ENCODE measurements at regions not wholly inside any gene's neighbourhood (a gene's known extent, or its start where the extent isn't known, plus 50 kb on each side); places are given as distances from the start of the nearest gene placed in this dataset.

DNA sequence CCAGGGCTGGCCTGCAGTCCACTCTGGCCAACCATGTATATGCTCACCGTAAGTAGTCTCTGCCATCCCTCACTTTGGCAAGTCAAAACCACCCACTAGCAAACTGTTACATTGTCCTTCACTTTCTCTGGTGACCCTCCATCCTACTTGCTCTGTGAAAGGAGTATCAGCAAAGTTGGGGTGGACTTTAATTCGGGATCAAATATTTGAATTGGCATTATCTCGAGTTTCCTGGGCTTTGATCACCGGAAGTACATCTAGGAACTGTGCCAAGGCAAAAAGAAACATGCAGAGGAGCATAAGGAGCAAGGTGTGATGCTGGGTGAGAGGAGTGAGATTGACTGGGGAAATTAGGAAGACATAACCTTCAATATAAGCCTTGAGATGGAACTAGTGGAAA is 188.9 kb upstream of the P2RY1 start (continued):
- TF ChIP-seq YY1 (IDR thresholded peaks at IDR 0.05; ENCODE audit: extremely low read depth, insufficient replicate concordance, low read depth, low read length) (no peak), JUND (IDR thresholded peaks at IDR 0.05) (no peak)

DNA sequence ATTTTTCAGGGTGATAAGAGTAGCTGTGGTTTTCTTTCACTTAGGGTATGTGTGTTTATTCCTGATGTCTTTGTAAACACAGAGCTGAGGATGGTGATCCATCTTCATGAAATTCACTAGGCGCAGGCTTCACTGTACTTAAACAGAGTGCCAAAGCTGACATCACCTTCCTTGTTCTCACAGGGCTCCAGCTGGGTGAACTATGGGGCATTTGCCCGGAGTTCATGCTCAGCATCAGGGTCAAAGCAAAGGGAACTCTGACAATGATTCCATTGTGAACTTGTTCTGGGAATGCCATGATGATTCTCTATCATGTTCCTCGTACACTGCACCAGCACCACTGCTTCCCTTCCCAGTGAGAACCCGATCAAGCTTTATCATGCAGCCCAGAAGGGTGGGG is 184.8 kb upstream of the P2RY1 start:
- Histone ChIP-seq H3K4me2 (ENCODE audit: low read length) (no peak overlapping the region), H3K4me1 (ENCODE audit: control insufficient read depth in 1 of 2, insufficient read depth in 2 of 2, low read length in 2 of 2) (no peaks in the 10 kb centered on the region), H2AFZ (ENCODE audit: low read depth, low read length, poor library complexity, severe bottlenecking) (no peak overlapping the region), H3K9me3 (ENCODE audit: control insufficient read depth in 1 of 2, insufficient read depth in 1 of 2, low read depth in 1 of 2, low read length in 2 of 2) (no peaks in the 10 kb centered on the region), H3K9ac (ENCODE audit: low read length) (no peak overlapping the region), H3K27me3 (ENCODE audit: insufficient read depth, low read length) (no peaks in the 10 kb centered on the region), H3K36me3 (ENCODE audit: control insufficient read depth in 1 of 2, insufficient read depth in 2 of 2, low read length in 2 of 2) (no peaks in the 10 kb centered on the region), H3K79me2 (ENCODE audit: insufficient read depth, low read length) (no peaks in the 10 kb centered on the region), H3K27ac (ENCODE audit: low read depth, low read length) (no peak overlapping the region), H3K9me2 (ENCODE audit: insufficient read depth) (no peaks in the 10 kb centered on the region), H4K20me1 (ENCODE audit: insufficient read depth) (no peaks in the 10 kb centered on the region), H3K4me3 (replicated peaks in 1 of 2; ENCODE audit: low read depth in 1 of 2, low read length in 2 of 2) (no peak overlapping the region)
- DNase-seq (ENCODE audit: low read depth, low spot score), result no peak
- ATAC-seq, result no peak
- BruUV-seq (replicated peaks), result no TSS peak
- no peak for TF ChIP-seq POLR2A (IDR thresholded peaks at IDR 0.05; ENCODE audit: borderline replicate concordance, extremely low read depth, insufficient read depth, insufficient read length)
- TF ChIP-seq POLR2AphosphoS5 (IDR thresholded peaks at IDR 0.05; ENCODE audit: low read depth, low read length), result no peak
- TF ChIP-seq, protein P1, sequence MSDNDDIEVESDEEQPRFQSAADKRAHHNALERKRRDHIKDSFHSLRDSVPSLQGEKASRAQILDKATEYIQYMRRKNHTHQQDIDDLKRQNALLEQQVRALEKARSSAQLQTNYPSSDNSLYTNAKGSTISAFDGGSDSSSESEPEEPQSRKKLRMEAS (IDR thresholded peaks at IDR 0.05), result no peak
- TF ChIP-seq, protein P2, sequence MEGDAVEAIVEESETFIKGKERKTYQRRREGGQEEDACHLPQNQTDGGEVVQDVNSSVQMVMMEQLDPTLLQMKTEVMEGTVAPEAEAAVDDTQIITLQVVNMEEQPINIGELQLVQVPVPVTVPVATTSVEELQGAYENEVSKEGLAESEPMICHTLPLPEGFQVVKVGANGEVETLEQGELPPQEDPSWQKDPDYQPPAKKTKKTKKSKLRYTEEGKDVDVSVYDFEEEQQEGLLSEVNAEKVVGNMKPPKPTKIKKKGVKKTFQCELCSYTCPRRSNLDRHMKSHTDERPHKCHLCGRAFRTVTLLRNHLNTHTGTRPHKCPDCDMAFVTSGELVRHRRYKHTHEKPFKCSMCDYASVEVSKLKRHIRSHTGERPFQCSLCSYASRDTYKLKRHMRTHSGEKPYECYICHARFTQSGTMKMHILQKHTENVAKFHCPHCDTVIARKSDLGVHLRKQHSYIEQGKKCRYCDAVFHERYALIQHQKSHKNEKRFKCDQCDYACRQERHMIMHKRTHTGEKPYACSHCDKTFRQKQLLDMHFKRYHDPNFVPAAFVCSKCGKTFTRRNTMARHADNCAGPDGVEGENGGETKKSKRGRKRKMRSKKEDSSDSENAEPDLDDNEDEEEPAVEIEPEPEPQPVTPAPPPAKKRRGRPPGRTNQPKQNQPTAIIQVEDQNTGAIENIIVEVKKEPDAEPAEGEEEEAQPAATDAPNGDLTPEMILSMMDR (IDR thresholded peaks at IDR 0.05 in 2 of 3, conservative IDR thresholded peaks at IDR 0.05 in 1 of 3; ENCODE audit: borderline replicate concordance in 1 of 3, insufficient read depth in 1 of 3, low read depth in 2 of 3, low read length in 2 of 3), result no peak
- no peak for TF ChIP-seq RAD21 (IDR thresholded peaks at IDR 0.05; ENCODE audit: low read depth)
- no peak for TF ChIP-seq SRF (IDR thresholded peaks at IDR 0.05; ENCODE audit: low read depth)
- TF ChIP-seq CEBPB (IDR thresholded peaks at IDR 0.05; ENCODE audit: low read depth), result no peak
- no peak for TF ChIP-seq ELF1 (IDR thresholded peaks at IDR 0.05; ENCODE audit: borderline replicate concordance, low read depth)
- TF ChIP-seq SIN3A (IDR thresholded peaks at IDR 0.05; ENCODE audit: low read depth), result no peak
- TF ChIP-seq CBX3 (IDR thresholded peaks at IDR 0.05; ENCODE audit: low read depth), result no peak
- no peak for TF ChIP-seq TCF7L2 (IDR thresholded peaks at IDR 0.05; ENCODE audit: borderline replicate concordance, extremely low read depth, insufficient read depth, insufficient read length)
- TF ChIP-seq ZFX (IDR thresholded peaks at IDR 0.05), result no peak
- TF ChIP-seq, protein P3, sequence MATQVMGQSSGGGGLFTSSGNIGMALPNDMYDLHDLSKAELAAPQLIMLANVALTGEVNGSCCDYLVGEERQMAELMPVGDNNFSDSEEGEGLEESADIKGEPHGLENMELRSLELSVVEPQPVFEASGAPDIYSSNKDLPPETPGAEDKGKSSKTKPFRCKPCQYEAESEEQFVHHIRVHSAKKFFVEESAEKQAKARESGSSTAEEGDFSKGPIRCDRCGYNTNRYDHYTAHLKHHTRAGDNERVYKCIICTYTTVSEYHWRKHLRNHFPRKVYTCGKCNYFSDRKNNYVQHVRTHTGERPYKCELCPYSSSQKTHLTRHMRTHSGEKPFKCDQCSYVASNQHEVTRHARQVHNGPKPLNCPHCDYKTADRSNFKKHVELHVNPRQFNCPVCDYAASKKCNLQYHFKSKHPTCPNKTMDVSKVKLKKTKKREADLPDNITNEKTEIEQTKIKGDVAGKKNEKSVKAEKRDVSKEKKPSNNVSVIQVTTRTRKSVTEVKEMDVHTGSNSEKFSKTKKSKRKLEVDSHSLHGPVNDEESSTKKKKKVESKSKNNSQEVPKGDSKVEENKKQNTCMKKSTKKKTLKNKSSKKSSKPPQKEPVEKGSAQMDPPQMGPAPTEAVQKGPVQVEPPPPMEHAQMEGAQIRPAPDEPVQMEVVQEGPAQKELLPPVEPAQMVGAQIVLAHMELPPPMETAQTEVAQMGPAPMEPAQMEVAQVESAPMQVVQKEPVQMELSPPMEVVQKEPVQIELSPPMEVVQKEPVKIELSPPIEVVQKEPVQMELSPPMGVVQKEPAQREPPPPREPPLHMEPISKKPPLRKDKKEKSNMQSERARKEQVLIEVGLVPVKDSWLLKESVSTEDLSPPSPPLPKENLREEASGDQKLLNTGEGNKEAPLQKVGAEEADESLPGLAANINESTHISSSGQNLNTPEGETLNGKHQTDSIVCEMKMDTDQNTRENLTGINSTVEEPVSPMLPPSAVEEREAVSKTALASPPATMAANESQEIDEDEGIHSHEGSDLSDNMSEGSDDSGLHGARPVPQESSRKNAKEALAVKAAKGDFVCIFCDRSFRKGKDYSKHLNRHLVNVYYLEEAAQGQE (IDR thresholded peaks at IDR 0.05; ENCODE audit: low read depth), result no peak
- TF ChIP-seq ZNF274 (IDR thresholded peaks at IDR 0.05; ENCODE audit: low read depth, low read length), result no peak
- TF ChIP-seq EGR1 (IDR thresholded peaks at IDR 0.05; ENCODE audit: low read depth), result no peak
- TF ChIP-seq SP1 (IDR thresholded peaks at IDR 0.05; ENCODE audit: low read depth), result no peak
- no peak for TF ChIP-seq FOSL1 (IDR thresholded peaks at IDR 0.05; ENCODE audit: low read depth)
- TF ChIP-seq EZH2 (IDR thresholded peaks at IDR 0.05), result no peak
- TF ChIP-seq JUND (IDR thresholded peaks at IDR 0.05), result no peak
- TF ChIP-seq, protein P4, sequence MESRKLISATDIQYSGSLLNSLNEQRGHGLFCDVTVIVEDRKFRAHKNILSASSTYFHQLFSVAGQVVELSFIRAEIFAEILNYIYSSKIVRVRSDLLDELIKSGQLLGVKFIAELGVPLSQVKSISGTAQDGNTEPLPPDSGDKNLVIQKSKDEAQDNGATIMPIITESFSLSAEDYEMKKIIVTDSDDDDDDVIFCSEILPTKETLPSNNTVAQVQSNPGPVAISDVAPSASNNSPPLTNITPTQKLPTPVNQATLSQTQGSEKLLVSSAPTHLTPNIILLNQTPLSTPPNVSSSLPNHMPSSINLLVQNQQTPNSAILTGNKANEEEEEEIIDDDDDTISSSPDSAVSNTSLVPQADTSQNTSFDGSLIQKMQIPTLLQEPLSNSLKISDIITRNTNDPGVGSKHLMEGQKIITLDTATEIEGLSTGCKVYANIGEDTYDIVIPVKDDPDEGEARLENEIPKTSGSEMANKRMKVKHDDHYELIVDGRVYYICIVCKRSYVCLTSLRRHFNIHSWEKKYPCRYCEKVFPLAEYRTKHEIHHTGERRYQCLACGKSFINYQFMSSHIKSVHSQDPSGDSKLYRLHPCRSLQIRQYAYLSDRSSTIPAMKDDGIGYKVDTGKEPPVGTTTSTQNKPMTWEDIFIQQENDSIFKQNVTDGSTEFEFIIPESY (IDR thresholded peaks at IDR 0.05; ENCODE audit: extremely low read depth, insufficient replicate concordance, low read length), result no peak
- ChIA-PET RAD21 (ENCODE audit: low non-redundant PET in 1 of 2, low total read pairs in 2 of 2, uncharacterized antibody in 2 of 2, unreplicated experiment in 2 of 2) (no interaction called here), POLR2A (no interaction called here), CTCF (no interaction called here)
- intact Hi-C loops (cut with micrococcal nuclease), result no loop called here
